Kidney epithelial cell (primary cell): ENCODE measurements at regions not wholly inside any gene's neighbourhood (a gene's known extent, or its start where the extent isn't known, plus 50 kb on each side); places are given as distances from the start of the nearest gene placed in this dataset.

Experiments
- DNase-seq: peaks from one replicate; pipeline ENCODE4 v3.0.0-alpha.2; 2010; ENCODE audit warnings: low read depth
- H3K27me3 ChIP-seq: 2 replicates; pipeline ENCODE4 v1.6.0; 2011; ENCODE audit warnings: low read length; ENCODE audit not compliant: control insufficient read depth, insufficient read depth
- H3K36me3 ChIP-seq: 2 replicates; pipeline ENCODE4 v1.5.1; 2011; ENCODE audit warnings: low read length; ENCODE audit not compliant: control insufficient read depth, insufficient read depth
- H3K4me3 ChIP-seq: 2 replicates; pipeline ENCODE4 v1.5.1; 2011; ENCODE audit warnings: low read depth, mild to moderate bottlenecking, control low read depth, low read length
- CTCF ChIP-seq: IDR thresholded peaks from 2 replicates; pipeline ENCODE4 v1.5.1; 2011; ENCODE audit warnings: mild to moderate bottlenecking, moderate library complexity, low read length, control low read depth, inconsistent platforms; ENCODE audit not compliant: insufficient read depth, poor library complexity, severe bottlenecking

- no peak for DNase-seq
- Histone ChIP-seq H3K36me3 (no peaks in the 10 kb centered on the region), H3K27me3 (no peaks in the 10 kb centered on the region), H3K4me3 (no peak overlapping the region)
- TF ChIP-seq CTCF = peak; percentile 22
Measured at GRCh38 chr11:93248602-93249001, 50.8 kb upstream of the SLC36A4 start.

GRCh38 chr11:93249459-93250220 lies 51.8 kb upstream of the SLC36A4 start:
- Histone ChIP-seq H3K36me3 (no peaks in the 10 kb centered on the region), H3K27me3 (no peaks in the 10 kb centered on the region), H3K4me3 (no peak overlapping the region)
- no peak for TF ChIP-seq CTCF
- DNase-seq = no peak

GRCh38 chr11:93250326-93250725 lies 52.5 kb upstream of the SLC36A4 start:
- DNase-seq = no peak
- Histone ChIP-seq H3K36me3 (no peaks in the 10 kb centered on the region), H3K27me3 (no peaks in the 10 kb centered on the region), H3K4me3 (no peak overlapping the region)
- no peak for TF ChIP-seq CTCF

- H3K36me3 ChIP-seq = no peaks in the 10 kb centered on the region
- no peak overlapping the region for H3K4me3 ChIP-seq
- DNase-seq = no peak
- no peak for TF ChIP-seq CTCF
- no peaks in the 10 kb centered on the region for H3K27me3 ChIP-seq
Measured at GRCh38 chr11:93251922-93252321, 54.1 kb upstream of the SLC36A4 start.

GRCh38 chr11:93253111-93253510 lies 55.3 kb upstream of the SLC36A4 start:
- H3K36me3 ChIP-seq = no peaks in the 10 kb centered on the region
- no peak overlapping the region for H3K4me3 ChIP-seq
- DNase-seq = no peak
- no peak for TF ChIP-seq CTCF
- H3K27me3 ChIP-seq = no peaks in the 10 kb centered on the region

- no peaks in the 10 kb centered on the region for H3K36me3 ChIP-seq
- TF ChIP-seq CTCF = no peak
- no peaks in the 10 kb centered on the region for H3K27me3 ChIP-seq
- no peak overlapping the region for H3K4me3 ChIP-seq
- DNase-seq = no peak
Measured at GRCh38 chr11:93256623-93257022, 58.8 kb upstream of the SLC36A4 start.
